Stomach (tissue), 8 donors: ENCODE measurements at regions not wholly inside any gene's neighbourhood (a gene's known extent, or its start where the extent isn't known, plus 50 kb on each side); places are given as distances from the start of the nearest gene placed in this dataset.

Experiments used
- DNase-seq, 2 donors: peaks; one replicate each; pipeline versions ENCODE4 v3.0.0 to v3.0.0-alpha.2; 2013 to 2019
- H3K27ac ChIP-seq, 5 donors: fragments of 200-600 bp in 4 of 5; sonication (generic) in 4 of 5; one replicate each; pipeline ENCODE4 v1.5.1; 2013 to 2019; ENCODE audit warnings: mild to moderate bottlenecking in 1 of 5, moderate library complexity in 1 of 5
- H3K27me3 ChIP-seq, 3 donors: fragments of 200-600 bp; sonication (generic); one replicate each; pipeline ENCODE4 v1.5.1; 2017 to 2019; ENCODE audit warnings: mixed run types in 1 of 3
- H3K36me3 ChIP-seq, 4 donors: fragments of 200-600 bp; sonication (generic); 1 replicate in 3 of 4; 2 replicates in 1 of 4; pipeline ENCODE4 v1.5.1; 2016 to 2019
- H3K4me1 ChIP-seq, 4 donors: fragments of 200-600 bp; sonication (generic); one replicate each; pipeline ENCODE4 v1.5.1; 2016 to 2019
- H3K4me3 ChIP-seq, 4 donors: fragments of 200-600 bp; sonication (generic) in 3 of 4; one replicate each; pipeline ENCODE4 v1.5.1; 2016 to 2019; ENCODE audit warnings: mild to moderate bottlenecking in 1 of 4
- H3K9me3 ChIP-seq, 4 donors: fragments of 200-600 bp; sonication (generic); one replicate each; pipeline ENCODE4 v1.5.1; 2016 to 2019
- EP300 ChIP-seq: sonication (generic); formaldehyde crosslinking; IDR thresholded peaks from one replicate; pipeline ENCODE4 v1.6.1; 2017; ENCODE audit warnings: antibody characterized with exemption
- POLR2A ChIP-seq, 4 donors: fragments of 450-650 bp; IDR thresholded peaks; one replicate each; pipeline ENCODE4 v1.6.1; 2016; ENCODE audit warnings: antibody characterized with exemption in 4 of 4, control low read depth in 2 of 4, mild to moderate bottlenecking in 1 of 4, moderate library complexity in 1 of 4
- POLR2AphosphoS5 ChIP-seq, 3 donors: sonication (generic); formaldehyde crosslinking; IDR thresholded peaks; one replicate each; pipeline ENCODE4 v1.6.1; 2016; ENCODE audit warnings: antibody characterized with exemption in 3 of 3
- WGBS, 5 donors: extraction: QIAGEN DNeasy Blood & Tissue Kit in 3 of 5; methylation state at CpG; one replicate each; pipeline versions ENCODE4 v1.1.5 to v1.1.7; 2013 to 2018; 5-methylcytosine and 5-hydroxymethylcytosine counted together
- intact Hi-C: fragments of 100-400 bp; cut with DNase I; formaldehyde crosslinking; loops from one replicate; pipeline ENCODE4 v1.15.1; 2023; ENCODE audit warnings: low total_unique reads
- TF ChIP-seq, protein P1 (sequence below), 7 experiments: fragments of 450-650 bp in 4 of 7; fragments of 200-600 bp in 3 of 7; sonication (generic) in 3 of 7; IDR thresholded peaks; one replicate each; pipeline ENCODE4 v1.5.1; 2016 to 2019; ENCODE audit warnings: antibody characterized with exemption in 7 of 7, control low read depth in 2 of 7, mild to moderate bottlenecking in 1 of 7
- donor health status: healthy with polysubstance abuse.
- donor health status: Bipolar disorder and iron deficiency.
- donor health status: healthy.

DNA sequence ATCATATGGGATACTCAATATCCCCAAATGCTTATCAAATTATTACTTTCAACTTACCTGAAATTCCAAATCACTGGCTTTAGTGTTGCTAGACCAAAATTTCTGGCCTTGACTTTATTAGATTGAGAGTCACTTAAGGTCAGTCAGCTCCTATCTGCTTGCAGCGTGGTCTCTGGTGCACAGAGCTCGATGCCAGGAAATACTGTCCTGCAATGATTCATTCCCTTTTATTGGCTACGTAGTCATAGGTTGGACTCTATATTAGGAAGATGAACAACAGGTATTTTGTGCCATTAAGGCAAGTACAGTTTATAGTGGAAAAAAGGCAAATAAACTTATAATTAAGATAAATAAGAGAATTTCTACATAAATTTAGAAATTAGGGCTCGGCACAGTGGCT is 378.6 kb upstream of the MCTP2 start:
- 80 to 90% (median 86%) methylated on average over 4 of the region's 4 CpGs for WGBS, 5 donors
- Histone ChIP-seq H3K9me3 (no peaks in the 10 kb centered on the region), H3K4me3 (no peak overlapping the region), H3K27ac (no peak overlapping the region), H3K4me1 (no peaks in the 10 kb centered on the region), H3K27me3 (no peaks in the 10 kb centered on the region), H3K36me3 (no peaks in the 10 kb centered on the region)
- TF ChIP-seq POLR2AphosphoS5 (IDR thresholded peaks at IDR 0.05) (no peak), EP300 (no peak), POLR2A (IDR thresholded peaks at IDR 0.05) (no peak)
- TF ChIP-seq, protein P1, sequence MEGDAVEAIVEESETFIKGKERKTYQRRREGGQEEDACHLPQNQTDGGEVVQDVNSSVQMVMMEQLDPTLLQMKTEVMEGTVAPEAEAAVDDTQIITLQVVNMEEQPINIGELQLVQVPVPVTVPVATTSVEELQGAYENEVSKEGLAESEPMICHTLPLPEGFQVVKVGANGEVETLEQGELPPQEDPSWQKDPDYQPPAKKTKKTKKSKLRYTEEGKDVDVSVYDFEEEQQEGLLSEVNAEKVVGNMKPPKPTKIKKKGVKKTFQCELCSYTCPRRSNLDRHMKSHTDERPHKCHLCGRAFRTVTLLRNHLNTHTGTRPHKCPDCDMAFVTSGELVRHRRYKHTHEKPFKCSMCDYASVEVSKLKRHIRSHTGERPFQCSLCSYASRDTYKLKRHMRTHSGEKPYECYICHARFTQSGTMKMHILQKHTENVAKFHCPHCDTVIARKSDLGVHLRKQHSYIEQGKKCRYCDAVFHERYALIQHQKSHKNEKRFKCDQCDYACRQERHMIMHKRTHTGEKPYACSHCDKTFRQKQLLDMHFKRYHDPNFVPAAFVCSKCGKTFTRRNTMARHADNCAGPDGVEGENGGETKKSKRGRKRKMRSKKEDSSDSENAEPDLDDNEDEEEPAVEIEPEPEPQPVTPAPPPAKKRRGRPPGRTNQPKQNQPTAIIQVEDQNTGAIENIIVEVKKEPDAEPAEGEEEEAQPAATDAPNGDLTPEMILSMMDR (IDR thresholded peaks at IDR 0.05): no peak
- intact Hi-C loops: no loop called here
- no peak for DNase-seq

DNA sequence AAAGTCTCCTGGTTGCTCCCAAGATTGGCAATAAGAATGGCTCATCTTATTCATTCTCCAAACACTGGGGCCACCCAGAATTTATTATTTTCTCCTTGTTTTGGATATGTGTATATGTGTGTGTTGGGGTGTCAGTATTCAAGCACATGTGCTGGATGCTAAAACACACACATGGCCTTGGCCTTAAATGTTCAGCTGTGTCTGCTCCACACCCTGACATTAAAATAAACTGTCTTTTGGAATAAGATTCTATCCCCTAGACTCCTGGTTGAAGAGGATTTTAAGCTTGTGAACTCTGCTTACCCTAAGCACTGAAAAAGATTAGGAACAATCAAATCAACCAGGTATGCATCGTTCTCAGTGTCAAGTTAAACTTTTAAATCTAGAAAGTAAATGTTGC is 382.9 kb upstream of the MCTP2 start:
- no peak for DNase-seq
- no peaks in the 10 kb centered on the region for H3K36me3 ChIP-seq
- intact Hi-C loops: no loop called here
- TF ChIP-seq, protein P1 (IDR thresholded peaks at IDR 0.05): no peak
- TF ChIP-seq EP300: no peak
- TF ChIP-seq POLR2AphosphoS5 (IDR thresholded peaks at IDR 0.05): no peak
- TF ChIP-seq POLR2A (IDR thresholded peaks at IDR 0.05): no peak
- WGBS, 5 donors: 27 to 48% (median 32%) methylated on average over 1 of the region's 1 CpG
- no peak overlapping the region for H3K4me3 ChIP-seq
- H3K9me3 ChIP-seq: no peaks in the 10 kb centered on the region
- H3K4me1 ChIP-seq: no peaks in the 10 kb centered on the region
- H3K27me3 ChIP-seq: no peaks in the 10 kb centered on the region
- no peak overlapping the region for H3K27ac ChIP-seq

DNA sequence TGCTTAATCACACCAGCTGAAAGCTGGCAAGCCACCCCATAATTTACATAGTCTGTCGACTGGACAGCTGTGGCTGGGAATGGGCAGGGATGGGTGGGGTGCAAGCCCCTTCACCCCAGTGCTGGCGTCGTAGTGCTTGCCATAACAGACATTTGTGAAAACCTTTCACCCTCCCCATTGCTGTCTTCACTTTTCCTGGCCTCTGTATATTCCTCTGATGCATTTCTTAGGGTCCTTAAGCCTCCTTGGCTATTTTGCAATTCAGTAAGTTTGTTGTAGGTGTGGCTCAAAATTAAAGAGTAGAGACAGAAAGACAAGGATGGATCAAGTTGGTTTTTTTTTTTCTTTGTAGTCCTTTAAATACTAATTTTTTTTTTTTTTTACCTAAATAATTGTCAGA is 383.3 kb upstream of the MCTP2 start:
- H3K4me3 ChIP-seq: no peak overlapping the region
- TF ChIP-seq, protein P1 (IDR thresholded peaks at IDR 0.05): no peak
- TF ChIP-seq POLR2AphosphoS5 (IDR thresholded peaks at IDR 0.05): no peak
- TF ChIP-seq POLR2A (IDR thresholded peaks at IDR 0.05): no peak
- no peak for TF ChIP-seq EP300
- H3K27ac ChIP-seq: no peak overlapping the region
- WGBS, 5 donors: 54 to 71% (median 55%) methylated on average over 3 of the region's 3 CpGs
- no peaks in the 10 kb centered on the region for H3K4me1 ChIP-seq
- H3K36me3 ChIP-seq: no peaks in the 10 kb centered on the region
- no peaks in the 10 kb centered on the region for H3K27me3 ChIP-seq
- H3K9me3 ChIP-seq: no peaks in the 10 kb centered on the region
- no peak for DNase-seq
- intact Hi-C loops: no loop called here

DNA sequence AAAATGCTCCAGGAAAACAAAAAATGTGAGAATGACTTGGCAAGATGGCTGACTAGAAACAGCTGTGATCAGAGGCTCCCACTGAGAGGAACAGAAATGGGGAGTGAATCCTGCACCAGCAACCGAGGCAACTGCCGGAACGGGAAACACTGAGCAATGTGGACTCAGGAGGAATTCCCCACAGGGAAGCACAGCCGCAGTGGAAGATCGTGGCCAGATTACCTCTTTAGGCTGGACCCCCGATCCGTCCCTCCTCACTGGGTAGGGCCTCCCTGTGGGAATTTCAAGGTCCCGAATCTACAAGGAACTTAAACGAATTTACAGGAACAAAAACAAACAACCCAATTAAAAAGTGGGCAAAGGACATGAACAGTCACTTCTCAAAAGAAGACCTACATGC is 385.2 kb upstream of the MCTP2 start:
- intact Hi-C loops: no loop called here
- Histone ChIP-seq H3K4me3 (no peak overlapping the region), H3K36me3 (no peaks in the 10 kb centered on the region), H3K27me3 (no peaks in the 10 kb centered on the region), H3K4me1 (no peaks in the 10 kb centered on the region), H3K9me3 (peaks cover 0 to under 1% (median 0%) of the 10 kb centered on the region in 4 donors), H3K27ac (no peak overlapping the region)
- TF ChIP-seq, protein P1 (IDR thresholded peaks at IDR 0.05): no peak
- TF ChIP-seq POLR2A (IDR thresholded peaks at IDR 0.05) (no peak), POLR2AphosphoS5 (IDR thresholded peaks at IDR 0.05) (no peak), EP300 (no peak)
- no peak for DNase-seq
- WGBS, 5 donors: 83 to 90% (median 88%) methylated on average over 9 of the region's 9 CpGs
